Head of caudate nucleus (tissue), 42 donors: ENCODE measurements at regions not wholly inside any gene's neighbourhood (a gene's known extent, or its start where the extent isn't known, plus 50 kb on each side); places are given as distances from the start of the nearest gene placed in this dataset.

Experiments
- DNase-seq, 42 donors: peaks; one replicate each; pipeline versions ENCODE4 v3.0.0 to v3.0.0-alpha.2; 2020 to 2021; ENCODE audit warnings: mixed read lengths in 7 of 42
- intact Hi-C: fragments of 100-400 bp; cut with DNase I; formaldehyde crosslinking; loops from one replicate; pipeline ENCODE4 v1.15.0; 2022

- no peak for DNase-seq
- intact Hi-C loops: no loop called here
These were observed 277.7 kb downstream of the HS3ST3A1 start for GRCh38 chr17:13323990-13324389.

GRCh38 chr17:13321951-13322701 lies 279.6 kb downstream of the HS3ST3A1 start:
- no peak for DNase-seq
- intact Hi-C loops: no loop called here

- intact Hi-C loops: no loop called here
- no peak for DNase-seq
These were observed 281.5 kb downstream of the HS3ST3A1 start for GRCh38 chr17:13320046-13320785.

DNA sequence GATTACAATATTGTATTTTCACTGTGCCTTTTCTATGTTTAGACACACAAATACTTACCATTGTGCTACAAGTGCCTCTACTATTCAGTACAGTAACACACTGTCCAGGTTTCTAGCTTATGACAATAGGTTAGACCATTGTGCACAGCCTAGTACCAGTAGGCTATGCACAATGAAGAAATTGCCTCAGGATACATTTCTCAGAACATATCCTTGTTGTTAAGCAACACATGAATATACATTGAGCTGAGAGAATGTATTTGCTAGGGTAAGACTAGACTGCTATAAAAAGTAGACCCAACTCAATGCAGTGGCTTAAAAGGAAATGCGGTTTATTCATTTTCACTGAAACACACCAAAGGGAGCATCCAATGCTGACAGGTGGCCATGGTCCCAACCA lies 285.1 kb downstream of the HS3ST3A1 start:
- DNase-seq: no peak
- intact Hi-C loops: no loop called here

GRCh38 chr17:13311306-13311705 lies 290.4 kb downstream of the HS3ST3A1 start:
- peak in 2 of 42 donors; percentile 3 to 4 for DNase-seq
- intact Hi-C loops: no loop called here

DNA sequence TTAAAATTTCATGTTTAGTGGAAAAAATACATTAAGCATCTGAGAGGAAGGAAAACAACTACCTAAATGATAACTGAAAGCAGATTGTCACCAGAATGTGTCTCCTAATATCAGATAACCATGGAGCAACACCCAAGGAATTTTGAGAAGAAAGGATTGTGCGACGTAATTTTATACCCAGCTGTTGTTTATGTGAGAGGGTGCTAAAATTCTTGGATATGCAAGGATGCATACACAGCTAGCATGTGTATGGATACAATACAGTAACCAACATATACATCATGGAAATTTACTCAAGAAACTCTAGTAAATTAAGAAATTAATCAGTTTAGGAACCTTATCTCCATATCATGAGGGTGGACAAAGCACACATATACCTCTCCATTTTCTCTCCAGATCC lies 290.9 kb downstream of the HS3ST3A1 start:
- no peak for DNase-seq
- intact Hi-C loops: no loop called here

DNA sequence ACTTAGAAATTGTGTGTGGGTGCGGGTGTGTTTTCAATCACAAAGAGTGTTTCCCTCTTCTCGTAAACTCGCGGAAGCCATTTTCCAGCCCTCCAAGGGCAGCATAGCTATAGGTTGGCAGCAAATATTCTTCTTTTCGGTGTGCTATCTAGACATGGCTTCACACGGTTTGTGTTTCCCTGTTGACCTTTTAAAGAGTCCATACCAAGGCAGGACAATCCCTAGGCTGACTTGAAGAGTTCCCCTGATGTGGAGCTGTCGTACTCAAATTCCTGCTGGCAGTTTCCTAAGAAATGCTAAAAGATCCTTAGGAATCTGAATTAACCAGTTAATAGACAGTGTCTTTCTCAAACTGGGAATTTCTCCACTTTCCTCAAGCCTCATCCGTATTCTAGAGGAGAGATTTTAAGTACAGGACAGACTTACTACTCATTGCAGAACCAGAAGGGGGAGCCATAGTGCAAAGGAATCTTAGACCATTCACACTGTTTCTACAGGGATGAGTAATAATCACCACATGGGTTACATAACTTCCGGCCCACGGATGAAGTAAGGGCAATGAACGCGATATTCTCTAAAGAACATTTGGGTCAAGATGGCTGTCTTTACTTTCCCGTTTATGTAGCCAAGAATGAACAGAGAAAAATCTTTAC lies 288.6 kb upstream of the ELAC2 start:
- DNase-seq: peak in 9 of 42 donors; percentile 1 to 17 (median 7)
- intact Hi-C loops: no loop called here

- intact Hi-C loops: no loop called here
These were observed 285.2 kb upstream of the ELAC2 start for GRCh38 chr17:13302983-13303382.

DNA sequence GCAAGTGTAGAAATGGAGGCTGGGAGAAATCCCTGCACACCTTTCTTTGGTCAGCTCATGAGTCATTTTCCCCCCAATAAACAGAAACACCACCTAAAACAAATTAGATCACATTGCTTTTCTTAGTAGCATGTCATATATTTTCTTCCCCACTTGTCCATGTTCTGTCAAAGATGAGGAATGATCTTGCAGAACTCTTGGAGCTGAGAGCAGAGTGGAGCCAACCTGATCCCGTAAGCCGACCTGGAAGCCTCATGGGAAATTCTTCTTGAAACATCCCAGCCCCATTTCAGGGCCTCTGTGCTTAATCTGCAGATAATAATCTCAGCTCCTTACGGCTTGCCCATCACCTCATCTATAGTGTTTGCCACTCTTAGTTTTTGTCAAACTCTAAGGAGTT lies 284.6 kb upstream of the ELAC2 start:
- intact Hi-C loops: no loop called here
- DNase-seq: no peak

More at GRCh38 chr17:13302983-13303382, 285.2 kb upstream of the ELAC2 start:
- no peak for DNase-seq

DNA sequence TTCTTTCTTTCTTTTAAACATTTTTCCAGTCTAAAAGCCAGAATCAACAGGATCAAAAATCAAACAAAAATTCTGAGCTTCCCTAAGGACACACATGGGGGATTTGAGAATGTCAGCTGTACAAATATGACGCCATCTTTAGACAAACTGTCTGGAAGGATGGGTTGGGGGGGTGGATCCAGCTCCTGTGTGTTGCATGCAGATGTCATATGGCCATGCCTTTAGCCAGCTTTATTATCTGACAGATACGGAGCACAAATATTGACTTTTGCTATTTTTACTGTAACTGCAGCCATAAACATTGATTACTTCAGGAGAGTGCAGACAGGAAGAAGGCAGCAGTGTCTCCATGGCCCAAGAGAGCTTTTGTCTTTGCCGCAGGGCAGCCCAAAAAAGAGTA lies 279.4 kb upstream of the ELAC2 start:
- intact Hi-C loops: no loop called here
- DNase-seq: no peak

GRCh38 chr17:13293421-13293820 lies 275.6 kb upstream of the ELAC2 start:
- no peak for DNase-seq
- intact Hi-C loops: no loop called here

GRCh38 chr17:13292291-13292690 lies 274.5 kb upstream of the ELAC2 start:
- intact Hi-C loops: no loop called here
- DNase-seq: no peak

DNA sequence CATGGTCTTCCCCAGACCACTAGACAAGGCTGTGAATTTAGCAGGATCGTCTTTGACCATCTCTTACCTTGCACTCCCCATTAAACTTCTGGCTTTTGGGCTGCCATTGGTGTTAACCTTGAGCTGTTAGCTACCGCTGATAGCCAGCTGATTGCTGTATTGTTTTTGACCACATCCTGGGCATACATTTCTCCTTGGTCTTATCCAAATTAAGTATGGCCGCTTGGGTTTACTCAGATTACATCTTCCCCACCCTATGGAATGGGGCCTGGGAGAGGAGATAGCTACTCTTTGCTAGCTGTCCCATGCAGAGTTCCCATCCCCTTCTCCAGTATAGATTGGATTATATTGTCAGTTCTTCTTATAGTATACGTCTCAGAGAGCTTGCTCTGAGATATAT lies 270.4 kb upstream of the ELAC2 start:
- intact Hi-C loops: no loop called here
- no peak for DNase-seq

DNA sequence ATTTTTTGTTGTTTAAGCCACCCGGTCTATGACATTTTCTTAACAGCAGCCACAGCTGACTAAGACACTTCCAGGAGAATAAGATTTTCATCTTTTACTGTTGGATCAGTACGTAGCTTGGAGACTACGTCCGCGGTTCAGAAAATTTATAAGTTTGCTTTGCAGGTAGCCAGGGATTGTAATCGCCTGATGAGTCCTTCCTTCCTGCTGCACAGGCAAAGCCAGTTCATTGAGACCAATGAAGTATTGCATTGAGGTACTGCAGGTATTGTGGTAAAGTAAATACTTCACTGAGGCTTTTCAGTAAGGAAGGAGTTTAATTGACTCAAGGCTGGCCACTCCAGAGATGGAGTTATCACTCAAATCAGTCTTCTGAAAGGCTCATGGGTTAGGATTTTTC lies 269.4 kb upstream of the ELAC2 start:
- DNase-seq: no peak
- intact Hi-C loops: no loop called here

- DNase-seq: no peak
- intact Hi-C loops: no loop called here
These were observed 265.8 kb upstream of the ELAC2 start for GRCh38 chr17:13283606-13284005.

DNA sequence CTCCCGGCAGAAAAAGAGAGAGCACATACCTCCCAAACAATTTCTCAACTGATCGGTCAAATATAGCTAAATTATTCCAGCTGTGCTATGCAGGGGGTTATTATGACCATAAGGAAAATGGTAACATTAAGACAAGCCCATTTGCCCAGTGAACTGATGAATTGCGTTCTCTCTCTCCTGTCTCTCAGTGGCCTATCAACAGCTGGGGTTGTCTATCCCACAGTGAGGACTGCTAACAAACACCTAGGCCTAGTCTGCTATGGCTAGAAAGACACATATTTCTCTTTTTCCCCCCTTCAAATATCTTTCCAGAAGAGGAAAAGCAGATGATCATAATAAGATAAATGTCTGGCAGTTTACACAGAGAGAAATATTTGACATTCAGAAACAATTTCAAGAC lies 263.8 kb upstream of the ELAC2 start:
- no peak for DNase-seq
- intact Hi-C loops: no loop called here

DNA sequence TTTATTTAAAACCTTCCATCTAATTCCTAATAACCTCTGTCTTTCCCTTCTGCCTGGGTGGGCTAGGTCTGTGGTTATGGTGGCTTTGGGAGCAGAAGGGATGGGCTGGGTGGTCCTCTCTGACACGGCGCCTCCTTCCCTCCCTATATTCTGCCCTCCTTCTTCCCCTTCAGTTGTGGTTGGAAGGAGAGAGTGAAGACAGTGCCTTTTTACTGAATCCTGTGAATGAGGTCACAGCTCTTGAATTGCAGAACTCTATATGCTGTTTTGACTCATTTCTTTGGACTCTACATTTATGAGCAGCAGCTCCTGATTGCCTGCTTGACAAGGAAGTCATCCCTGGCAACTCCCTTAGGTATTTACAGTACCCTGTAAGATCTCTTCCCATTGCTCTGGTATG lies 256.0 kb upstream of the ELAC2 start:
- intact Hi-C loops: no loop called here
- DNase-seq: no peak

DNA sequence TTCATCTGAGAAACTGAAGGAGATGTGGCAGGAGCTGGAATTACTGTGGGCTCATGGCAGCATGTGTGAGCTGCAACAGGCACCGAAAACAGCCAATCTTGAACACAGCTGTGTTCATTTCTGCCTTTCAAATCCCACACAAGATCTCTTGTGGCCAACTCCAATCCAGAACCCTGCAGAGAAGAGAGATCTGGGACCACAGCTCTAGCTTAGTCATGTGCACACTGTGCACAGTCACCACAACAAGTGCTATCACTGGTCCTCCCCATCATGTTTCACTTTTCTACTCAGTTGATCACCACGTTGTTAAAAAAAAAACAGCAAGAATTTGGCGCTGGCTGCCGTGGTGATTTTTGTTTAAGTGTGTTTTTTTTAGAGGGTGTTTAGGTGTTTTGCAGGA lies 254.5 kb upstream of the ELAC2 start:
- intact Hi-C loops: no loop called here
- DNase-seq: no peak

GRCh38 chr17:13268791-13269595 lies 251.2 kb upstream of the ELAC2 start:
- DNase-seq: no peak
- intact Hi-C loops: no loop called here

- intact Hi-C loops: no loop called here
- DNase-seq: no peak
These were observed 248.8 kb upstream of the ELAC2 start for GRCh38 chr17:13266606-13267005.
